Endothelial cell of umbilical vein (primary cell): ENCODE measurements at regions not wholly inside any gene's neighbourhood (a gene's known extent, or its start where the extent isn't known, plus 50 kb on each side); places are given as distances from the start of the nearest gene placed in this dataset.

ENCODE experiments used
- BruUV-seq: library from RNA; stranded (reverse); fragments of 400-500 nt; replicated peaks from 2 replicates; lab custom pipeline; 2021; lab: Mats Ljungman, UMichigan
- CTCF ChIA-PET: fragments of 300-600, 350-600 bp; sonication (Branson Sonifier 250); formaldehyde crosslinking; loops from one replicate; lab custom pipeline; 2021; ENCODE audit warnings: antibody characterized with exemption, inconsistent platforms; lab: Charles Lee
- POLR2A ChIA-PET: fragments of 300-600, 350-600 bp; sonication (Branson Sonifier 250); formaldehyde crosslinking; loops from one replicate; lab custom pipeline; 2021; ENCODE audit warnings: antibody characterized with exemption, inconsistent platforms; lab: Charles Lee
- DNase-seq: peaks from one replicate; pipeline ENCODE4 v3.0.0-alpha.2; 2011; ENCODE audit warnings: low read depth, low spot score
- FAIRE-seq: peaks from 2 replicates; lab custom pipeline; 2011; peaks lifted over from hg19 to GRCh38; lab: Jason Lieb, UNC
- H2AFZ ChIP-seq: 2 replicates; pipeline ENCODE4 v1.6.0; 2012; ENCODE audit warnings: low read depth, low read length, control low read depth, inconsistent platforms
- H3K27ac ChIP-seq: 2 replicates; pipeline ENCODE4 v1.5.1; 2011; ENCODE audit warnings: low read depth, mild to moderate bottlenecking, control low read depth, low read length, moderate library complexity; ENCODE audit not compliant: insufficient read depth
- H3K27me3 ChIP-seq, 2 experiments: 2 replicates each; pipeline versions ENCODE4 v1.6.0 to v1.6.1; 2011; ENCODE audit warnings: low read length in 2 of 2, mixed read lengths in 1 of 2; ENCODE audit not compliant: control insufficient read depth in 2 of 2, insufficient read depth in 2 of 2
- H3K36me3 ChIP-seq, 2 experiments: 2 replicates in 1 of 2; 3 replicates in 1 of 2; pipeline ENCODE4 v1.5.1; 2011; ENCODE audit warnings: low read length in 2 of 2, mild to moderate bottlenecking in 1 of 2, moderate library complexity in 1 of 2; ENCODE audit not compliant: control insufficient read depth in 2 of 2, insufficient read depth in 2 of 2; ENCODE audit errors: extremely low read depth in 1 of 2
- H3K4me1 ChIP-seq: 3 replicates; pipeline ENCODE4 v1.5.1; 2011; ENCODE audit warnings: mild to moderate bottlenecking, low read length; ENCODE audit not compliant: control insufficient read depth, insufficient read depth; ENCODE audit errors: extremely low read depth
- H3K4me2 ChIP-seq: 2 replicates; pipeline ENCODE4 v1.6.1; 2011; ENCODE audit warnings: low read length, control low read depth, mixed read lengths; ENCODE audit not compliant: insufficient read depth
- H3K4me3 ChIP-seq, 3 experiments: fragments of 200-600 bp in 1 of 3; sonication (generic), shearing (Covaris generic) in 1 of 3; replicated peaks in 1 of 3; 2 replicates each; pipeline ENCODE4 v1.5.1; 2011 to 2016; ENCODE audit warnings: control low read depth in 3 of 3, low read length in 3 of 3, mild to moderate bottlenecking in 2 of 3, inconsistent platforms in 1 of 3, low read depth in 1 of 3, moderate library complexity in 1 of 3; ENCODE audit not compliant: insufficient read depth in 1 of 3
- H3K79me2 ChIP-seq: 2 replicates; pipeline ENCODE4 v1.6.0; 2012; ENCODE audit warnings: low read length, inconsistent platforms; ENCODE audit not compliant: control insufficient read depth, insufficient read depth
- H3K9ac ChIP-seq: replicated peaks from 2 replicates; pipeline ENCODE3; 2011; ENCODE audit warnings: low read length, control low read depth; ENCODE audit not compliant: insufficient read depth; ENCODE audit errors: extremely low read depth
- H3K9me1 ChIP-seq: replicated peaks from 3 replicates; pipeline ENCODE4 v1.6.0; 2011; ENCODE audit warnings: mild to moderate bottlenecking, low read length; ENCODE audit not compliant: control insufficient read depth, insufficient read depth; ENCODE audit errors: extremely low read depth
- H3K9me3 ChIP-seq: replicated peaks from 2 replicates; pipeline ENCODE4 v1.5.1; 2012; ENCODE audit warnings: low read length, inconsistent platforms; ENCODE audit not compliant: control insufficient read depth, insufficient read depth
- H4K20me1 ChIP-seq: replicated peaks from 2 replicates; pipeline ENCODE3; 2011; ENCODE audit warnings: mild to moderate bottlenecking, low read length; ENCODE audit not compliant: control insufficient read depth, insufficient read depth; ENCODE audit errors: extremely low read depth
- CTCF ChIP-seq, 2 donors: IDR thresholded peaks; 1 replicate in 1 of 2; 2 replicates in 1 of 2; pipeline ENCODE4 v1.5.1; 2011; ENCODE audit warnings: low read length in 2 of 2, mild to moderate bottlenecking in 2 of 2, moderate library complexity in 2 of 2, control low read depth in 1 of 2, inconsistent platforms in 1 of 2, low read depth in 1 of 2; ENCODE audit not compliant: insufficient read depth in 1 of 2; ENCODE audit errors: extremely low read depth in 1 of 2
- EZH2 ChIP-seq: IDR thresholded peaks from 2 replicates; pipeline ENCODE4 v1.6.1; 2012; ENCODE audit warnings: borderline replicate concordance, low read depth, mild to moderate bottlenecking, moderate library complexity, low read length, inconsistent platforms; ENCODE audit not compliant: severe bottlenecking
- FOS ChIP-seq: IDR thresholded peaks from 2 replicates; pipeline ENCODE4 v1.6.1; 2011; ENCODE audit warnings: mild to moderate bottlenecking, low read length, moderate library complexity, borderline replicate concordance; ENCODE audit not compliant: insufficient read depth
- GATA2 ChIP-seq: IDR thresholded peaks from 2 replicates; pipeline ENCODE4 v1.7.0; 2011; ENCODE audit warnings: low read depth, mild to moderate bottlenecking, moderate library complexity, mixed read lengths, low read length; ENCODE audit not compliant: insufficient read length, insufficient read depth
- JUN ChIP-seq: IDR thresholded peaks from 2 replicates; pipeline ENCODE4 v1.6.1; 2011; ENCODE audit warnings: borderline replicate concordance, low read depth; ENCODE audit not compliant: insufficient read length, insufficient read depth
- MAX ChIP-seq: IDR thresholded peaks from 2 replicates; pipeline ENCODE4 v1.6.1; 2011; ENCODE audit not compliant: insufficient read depth, insufficient read length
- MYC ChIP-seq: IDR thresholded peaks from one replicate; pipeline ENCODE4 v1.6.1; 2011; ENCODE audit warnings: mild to moderate bottlenecking, low read depth, low read length
- POLR2A ChIP-seq: IDR thresholded peaks from 2 replicates; pipeline ENCODE4 v1.6.1; 2012; ENCODE audit warnings: low read depth, mild to moderate bottlenecking, control low read depth, low read length
- POLR2AphosphoS5 ChIP-seq: IDR thresholded peaks from 2 replicates; pipeline ENCODE4 v1.6.1; 2012; ENCODE audit warnings: low read depth, mild to moderate bottlenecking, control low read depth, low read length, moderate library complexity; ENCODE audit not compliant: insufficient read depth
- dilution Hi-C: fragments of 300-500 bp; cut with MboI; formaldehyde crosslinking; loops from one replicate; pipeline ENCODE4 v1.15.0; 2019; ENCODE audit warnings: low sequenced_read_pairs; ENCODE audit not compliant: extremely low pct_ligation_motif_present
- intact Hi-C: fragments of 100-400 bp; cut with micrococcal nuclease; formaldehyde crosslinking; loops from one replicate; pipeline ENCODE4 v1.10.0; 2022

GRCh38 chr6:25066593-25066992 is 130.8 kb upstream of the RIPOR2 start:
- TF ChIP-seq FOS (no peak), POLR2A (no peak), JUN (no peak)
- Histone ChIP-seq H3K4me1 (no peaks in the 10 kb centered on the region), H3K4me3 (no peak overlapping the region), H3K4me2 (no peak overlapping the region), H3K27ac (no peak overlapping the region), H4K20me1 (no peaks in the 10 kb centered on the region), H3K27me3 (no peaks in the 10 kb centered on the region), H3K79me2 (no peaks in the 10 kb centered on the region), H2AFZ (no peak overlapping the region), H3K9me1 (no peaks in the 10 kb centered on the region), H3K36me3 (no peaks in the 10 kb centered on the region), H3K9me3 (no peaks in the 10 kb centered on the region), H3K9ac (no peak overlapping the region)
- no TSS peak for BruUV-seq
- DNase-seq (no peak), FAIRE-seq (no peak)
- POLR2A ChIA-PET: no interaction called here
- intact Hi-C loops: no loop called here
- CTCF ChIA-PET: interaction anchor here (2.8 kb wide), 1 partner anchor 211 kb away, joined by 18 read pairs; no protein-coding TSS in a partner anchor
- dilution Hi-C loops: no loop called here

- H3K4me2 ChIP-seq: no peak overlapping the region
- H3K4me3 ChIP-seq: no peak overlapping the region
- H3K27ac ChIP-seq: no peak overlapping the region
- ChIA-PET POLR2A (no interaction called here), CTCF (interaction anchor here (0.6 to 2.8 kb wide), 5 partner anchors 15 to 213 kb away, joined by 3 to 18 read pairs (median 4); no protein-coding TSS in a partner anchor)
- no peaks in the 10 kb centered on the region for H3K9me1 ChIP-seq
- no peak overlapping the region for H3K9ac ChIP-seq
- FAIRE-seq (no peak), DNase-seq (no peak)
- no peaks in the 10 kb centered on the region for H3K4me1 ChIP-seq
- no peaks in the 10 kb centered on the region for H3K27me3 ChIP-seq
- intact Hi-C loops: no loop called here
- H2AFZ ChIP-seq: no peak overlapping the region
- H3K9me3 ChIP-seq: no peaks in the 10 kb centered on the region
- dilution Hi-C loops: no loop called here
- H3K36me3 ChIP-seq: no peaks in the 10 kb centered on the region
- no peaks in the 10 kb centered on the region for H4K20me1 ChIP-seq
- no TSS peak for BruUV-seq
- no peaks in the 10 kb centered on the region for H3K79me2 ChIP-seq
- no peak for TF ChIP-seq JUN
- no peak for TF ChIP-seq POLR2AphosphoS5
- TF ChIP-seq EZH2: no peak
- TF ChIP-seq GATA2: no peak
- no peak for TF ChIP-seq MYC
- no peak for TF ChIP-seq POLR2A
- TF ChIP-seq MAX: no peak
- TF ChIP-seq CTCF (IDR thresholded peaks at IDR 0.05; ENCODE audit: extremely low read depth in 1 of 2, insufficient read depth in 1 of 2, low read depth in 1 of 2, low read length in 2 of 2): no peak
- no peak for TF ChIP-seq FOS
Observed at GRCh38 chr6:25068866-25069265, 133.1 kb upstream of the RIPOR2 start.
